Embryonic facial prominence (tissue), 1 donor: ENCODE measurements at regions not wholly inside any gene's neighbourhood (a gene's known extent, or its start where the extent isn't known, plus 50 kb on each side); places are given as distances from the start of the nearest gene placed in this dataset.
"Not testable (repeated sequence)": the region's sequence is repeated elsewhere in the genome, so short reads cannot be mapped to it uniquely, and the experiment has no call there.

ENCODE experiments used
- DNase-seq: peaks from one replicate; pipeline ENCODE4 v3.0.0-alpha.2; 2016; ENCODE audit errors: extremely low spot score

DNA sequence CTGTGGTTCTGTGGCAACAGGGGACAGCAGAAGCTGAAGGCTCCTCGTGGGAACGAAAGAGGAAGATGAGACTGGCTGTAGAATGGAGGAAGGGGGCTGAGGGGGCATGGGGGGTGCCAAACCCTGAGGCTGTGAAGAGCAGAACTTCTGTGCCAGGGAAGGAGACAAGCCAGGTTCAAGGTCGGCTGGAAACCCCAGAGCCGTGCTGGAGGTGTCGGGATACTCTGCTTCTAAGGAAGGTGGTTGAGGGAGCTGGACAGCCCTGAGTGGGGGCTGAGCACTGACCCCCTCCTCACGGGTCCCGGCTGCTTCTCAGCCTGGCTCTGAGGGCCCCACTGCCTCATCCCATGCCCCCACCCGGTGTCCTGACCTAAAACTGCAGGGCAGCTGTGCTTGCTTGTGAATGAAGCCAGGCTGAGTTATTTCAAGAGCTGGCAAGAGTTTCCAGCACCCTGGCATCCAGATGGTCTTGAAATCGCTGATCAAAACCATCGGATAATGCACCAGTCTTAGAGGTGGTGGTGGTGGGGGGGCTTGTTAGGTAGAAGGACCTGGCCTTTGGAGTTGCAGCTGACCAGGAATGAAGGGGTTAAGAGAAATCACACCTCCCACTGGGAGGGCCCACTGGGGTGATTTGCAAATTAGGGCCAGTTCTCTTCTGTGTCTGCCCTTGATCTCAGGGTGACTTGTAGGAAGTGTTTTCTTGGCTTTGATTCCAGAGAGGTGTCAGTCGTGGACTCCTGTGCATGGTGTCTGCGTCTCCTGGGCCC, 218.9 kb upstream of the C1orf174 start:
- DNase-seq: no peak

- no peak for DNase-seq
Measured at GRCh38 chr1:4119516-4120220, 219.6 kb upstream of the C1orf174 start.

GRCh38 chr1:4120557-4121292, 220.7 kb upstream of the C1orf174 start:
- DNase-seq: no peak

- DNase-seq: no peak
Measured at GRCh38 chr1:4121293-4121684, 221.2 kb upstream of the C1orf174 start.

DNA sequence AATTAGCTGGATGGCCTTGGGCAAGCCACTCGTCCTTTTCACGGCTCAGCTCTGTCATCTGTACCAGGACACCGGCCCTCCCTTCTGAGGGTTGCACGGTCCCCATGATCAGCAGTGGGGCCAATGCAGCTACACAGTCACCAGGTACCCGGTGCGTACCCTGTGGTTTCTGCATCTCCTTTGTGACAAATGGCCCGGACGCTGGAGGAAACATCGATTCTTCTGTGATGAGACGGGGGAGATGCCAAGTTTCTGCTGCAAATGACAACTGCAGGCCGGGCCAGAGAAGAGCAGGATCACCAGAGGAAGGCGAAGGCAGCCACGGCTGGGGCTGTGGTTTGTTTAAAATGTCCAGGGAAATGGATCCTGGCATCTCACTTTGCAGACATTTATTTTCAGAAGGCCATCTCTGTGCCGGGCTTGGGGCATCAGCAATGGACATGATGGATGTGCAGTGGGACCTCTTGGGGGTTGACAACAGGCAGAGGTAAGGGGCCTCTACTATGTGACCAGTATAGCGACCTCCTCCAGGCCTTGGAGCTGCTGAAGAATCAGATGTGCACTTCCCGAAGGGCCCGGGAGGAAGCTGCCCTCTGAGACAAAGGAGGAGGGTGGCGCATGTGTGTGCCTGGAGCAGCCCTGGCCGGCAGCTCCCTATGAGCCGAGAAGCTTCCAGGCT, 221.9 kb upstream of the C1orf174 start:
- DNase-seq: no peak

DNA sequence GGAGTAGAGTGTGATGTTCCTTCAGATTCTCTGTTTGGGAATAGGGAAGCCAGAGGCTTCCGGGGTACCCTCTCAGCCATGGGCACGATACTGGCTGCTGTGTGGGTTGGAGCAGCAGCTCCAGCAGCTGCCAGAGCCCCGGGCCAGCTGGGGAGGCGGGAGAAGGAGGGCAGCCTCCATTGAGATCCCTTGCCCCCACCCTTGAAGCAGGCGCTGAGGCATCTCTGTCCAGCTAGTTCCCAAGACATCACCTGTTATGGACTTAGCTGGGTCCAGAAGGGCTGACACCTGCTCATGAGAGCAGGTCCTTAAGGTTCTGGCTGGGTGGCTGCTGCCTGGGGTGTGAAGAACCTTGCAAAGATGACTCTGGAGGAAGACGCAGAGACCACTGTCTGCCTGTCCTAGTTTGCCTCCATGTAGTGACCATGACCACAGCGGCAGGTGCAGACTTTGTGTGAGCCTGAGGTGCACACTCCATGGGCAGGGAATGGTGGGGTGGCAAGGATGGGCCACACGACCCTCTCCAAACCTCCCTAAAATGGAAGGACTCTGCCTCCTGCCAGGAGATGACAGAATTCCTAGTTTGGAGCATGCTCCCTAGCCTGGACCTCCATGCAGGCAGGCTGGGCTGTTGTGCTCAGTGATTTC, 222.6 kb upstream of the C1orf174 start:
- no peak for DNase-seq

- no peak for DNase-seq
Measured at GRCh38 chr1:4124631-4125145, 224.6 kb upstream of the C1orf174 start.

- no peak for DNase-seq
Measured at GRCh38 chr1:4126251-4126650, 226.2 kb upstream of the C1orf174 start.

DNA sequence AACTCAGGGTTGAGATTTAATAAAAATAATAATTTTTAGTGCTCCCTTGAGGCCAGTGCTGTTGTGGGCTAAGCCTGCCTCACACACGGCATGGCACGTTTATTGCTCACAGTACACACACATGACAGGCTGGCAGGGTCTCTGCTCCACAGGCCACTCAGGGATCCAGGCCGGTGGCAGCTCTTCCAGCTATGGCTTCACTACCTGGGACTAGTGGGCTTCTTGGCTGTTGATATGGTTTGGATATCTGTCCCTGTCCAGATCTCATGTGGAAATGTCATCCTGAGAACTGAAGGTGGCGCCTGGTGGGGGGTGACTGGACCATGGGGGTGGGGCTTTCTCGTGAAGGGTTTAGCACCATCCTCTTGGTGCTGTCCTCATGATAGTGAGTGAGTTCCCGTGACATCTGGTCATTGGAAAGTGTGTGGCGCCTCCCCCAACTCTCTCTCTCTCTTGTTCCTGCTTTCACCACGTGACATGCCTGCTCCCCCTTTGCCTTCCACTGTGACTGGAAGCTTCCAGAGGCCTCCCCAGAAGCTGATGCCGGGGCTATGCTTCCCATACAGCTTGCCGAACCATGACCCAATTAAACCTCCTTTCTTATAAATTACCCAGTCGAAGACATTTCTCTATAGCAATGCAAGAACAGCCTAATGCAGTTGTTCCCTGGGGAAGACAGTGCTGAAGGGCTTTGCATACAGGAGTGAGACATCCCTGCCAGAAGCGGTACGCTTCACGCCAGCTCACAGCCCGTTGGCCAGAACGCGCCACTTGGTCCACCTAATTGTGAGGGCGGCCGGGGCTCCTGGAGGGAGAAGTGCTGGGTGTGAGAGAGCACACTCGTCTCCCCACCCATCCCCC, 226.9 kb upstream of the C1orf174 start:
- no peak for DNase-seq

GRCh38 chr1:4127592-4128140, 227.6 kb upstream of the C1orf174 start:
- DNase-seq: no peak

DNA sequence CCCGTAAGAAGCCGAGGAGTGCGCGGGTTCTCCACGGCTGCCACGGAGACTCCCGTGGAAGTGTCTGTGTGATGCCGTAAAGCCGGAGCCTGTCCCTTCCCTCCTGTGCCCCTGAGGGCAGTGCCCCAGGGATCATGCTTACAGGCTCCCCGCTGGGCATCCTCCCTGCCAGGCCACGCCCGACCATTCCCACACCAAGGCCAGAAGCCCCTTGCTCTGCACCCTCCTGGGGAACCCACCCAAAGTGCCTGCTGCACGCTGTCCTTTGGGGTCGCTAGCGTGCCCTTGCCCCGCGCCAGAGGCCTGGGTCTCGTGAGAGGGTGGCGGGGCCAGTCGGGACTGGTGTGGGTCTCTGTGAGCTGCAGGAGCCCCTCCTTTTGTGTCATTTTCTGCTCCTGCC, 228.5 kb upstream of the C1orf174 start:
- DNase-seq: no peak

DNA sequence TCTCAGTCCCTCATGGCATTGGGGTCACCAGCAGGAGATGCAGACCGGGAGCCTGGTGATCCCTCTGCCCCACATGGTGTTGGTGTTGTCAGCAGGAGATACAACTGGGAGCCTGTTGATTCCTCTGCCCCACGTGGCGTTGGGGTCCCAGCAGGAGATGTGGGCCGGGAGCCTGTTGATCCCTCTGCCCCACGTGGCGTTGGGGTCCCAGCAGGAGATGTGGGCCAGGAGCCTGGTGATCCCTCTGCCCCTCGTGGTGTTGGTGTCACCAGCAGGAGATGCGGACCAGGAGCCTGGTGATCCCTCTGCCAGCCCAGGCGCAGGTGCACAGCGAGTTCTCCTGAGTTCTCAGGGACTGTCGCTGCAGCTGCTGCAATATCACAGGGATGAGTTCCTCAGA, 229.6 kb upstream of the C1orf174 start:
- no peak for DNase-seq

GRCh38 chr1:4130096-4130495, 230.0 kb upstream of the C1orf174 start:
- DNase-seq: no peak

- DNase-seq: no peak
Measured at GRCh38 chr1:4131734-4132133, 231.7 kb upstream of the C1orf174 start.

- no peak for DNase-seq
Measured at GRCh38 chr1:4132352-4133296, 232.6 kb upstream of the C1orf174 start.

GRCh38 chr1:4133297-4133938, 233.3 kb upstream of the C1orf174 start:
- no peak for DNase-seq

DNA sequence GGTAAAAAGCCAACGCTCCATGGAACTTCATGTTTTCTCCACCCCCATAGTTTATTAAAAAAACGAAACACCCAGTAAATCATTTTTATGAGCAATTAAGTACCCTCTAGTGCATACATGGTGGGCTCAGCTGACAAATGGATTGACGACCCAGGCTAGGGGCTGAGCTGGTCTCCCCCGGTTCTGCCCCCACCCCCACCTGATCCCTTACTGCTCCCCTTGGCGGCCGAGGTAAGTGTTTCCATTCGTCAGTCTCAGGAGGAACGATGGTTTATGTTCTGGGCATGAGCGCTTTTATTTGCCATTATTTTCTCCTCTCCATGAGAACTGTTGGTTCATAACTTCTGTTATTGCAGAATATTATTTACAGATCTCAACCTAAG, 233.9 kb upstream of the C1orf174 start:
- DNase-seq: no peak

GRCh38 chr1:4135853-4136252, 235.8 kb upstream of the C1orf174 start:
- not testable (repeated sequence) for DNase-seq
